ENCODE measurements at regions not wholly inside any gene's neighbourhood (a gene's known extent, or its start where the extent isn't known, plus 50 kb on each side); places are given as distances from the start of the nearest gene placed in this dataset.

DNA sequence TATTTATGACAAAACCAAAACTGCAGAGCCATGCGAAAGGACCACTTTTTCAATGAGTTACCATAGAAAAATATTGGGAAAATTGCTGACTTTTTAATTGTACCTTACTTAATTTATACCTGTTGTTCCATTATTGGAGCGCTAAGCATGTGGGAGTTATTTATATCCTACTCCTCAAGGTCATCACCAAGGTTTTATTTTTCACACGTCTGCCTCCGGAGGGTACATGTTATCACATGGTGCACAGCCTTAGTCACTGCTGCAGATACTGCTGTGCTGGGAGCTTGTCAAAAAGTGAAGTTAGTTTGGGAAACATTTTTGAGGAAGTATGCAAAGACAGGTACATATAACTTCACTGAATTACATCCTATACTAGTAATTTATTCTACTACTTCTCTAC is 1444.3 kb downstream of the AACS start:
- TF ChIP-seq, protein P1, sequence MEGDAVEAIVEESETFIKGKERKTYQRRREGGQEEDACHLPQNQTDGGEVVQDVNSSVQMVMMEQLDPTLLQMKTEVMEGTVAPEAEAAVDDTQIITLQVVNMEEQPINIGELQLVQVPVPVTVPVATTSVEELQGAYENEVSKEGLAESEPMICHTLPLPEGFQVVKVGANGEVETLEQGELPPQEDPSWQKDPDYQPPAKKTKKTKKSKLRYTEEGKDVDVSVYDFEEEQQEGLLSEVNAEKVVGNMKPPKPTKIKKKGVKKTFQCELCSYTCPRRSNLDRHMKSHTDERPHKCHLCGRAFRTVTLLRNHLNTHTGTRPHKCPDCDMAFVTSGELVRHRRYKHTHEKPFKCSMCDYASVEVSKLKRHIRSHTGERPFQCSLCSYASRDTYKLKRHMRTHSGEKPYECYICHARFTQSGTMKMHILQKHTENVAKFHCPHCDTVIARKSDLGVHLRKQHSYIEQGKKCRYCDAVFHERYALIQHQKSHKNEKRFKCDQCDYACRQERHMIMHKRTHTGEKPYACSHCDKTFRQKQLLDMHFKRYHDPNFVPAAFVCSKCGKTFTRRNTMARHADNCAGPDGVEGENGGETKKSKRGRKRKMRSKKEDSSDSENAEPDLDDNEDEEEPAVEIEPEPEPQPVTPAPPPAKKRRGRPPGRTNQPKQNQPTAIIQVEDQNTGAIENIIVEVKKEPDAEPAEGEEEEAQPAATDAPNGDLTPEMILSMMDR (conservative IDR thresholded peaks at IDR 0.05 in 1 of 2, IDR thresholded peaks at IDR 0.05 in 1 of 2; ENCODE audit: extremely low read depth in 1 of 2, insufficient read depth in 1 of 2, low read depth in 1 of 2, low read length in 2 of 2) = no peak
- no peak for TF ChIP-seq EZH2 (IDR thresholded peaks at IDR 0.05; ENCODE audit: borderline replicate concordance, low read length)

Data from mammary epithelial cell (primary cell).